K562 (cell line): ENCODE measurements at regions not wholly inside any gene's neighbourhood (a gene's known extent, or its start where the extent isn't known, plus 50 kb on each side); places are given as distances from the start of the nearest gene placed in this dataset.
A peak's percentile ranks its signal among the peaks of the same experiment; 100 is the strongest.

ENCODE experiments used
- ATAC-seq: fragments of 200-7000 bp; cut with Tn5 transposase; 3 replicates; pipeline ENCODE4 v1.9.1; 2020; ENCODE audit warnings: moderate library complexity
- BruUV-seq: library from RNA; stranded (reverse); fragments of 400-500 nt; replicated peaks from 2 replicates; lab custom pipeline; 2021; lab: Mats Ljungman, UMichigan
- CTCF ChIA-PET: fragments of 300-600 bp; formaldehyde crosslinking; extraction: SDS; loops from one replicate; lab custom pipeline; 2021; ENCODE audit warnings: low intra/inter-chr PET ratio; lab: Yijun Ruan, JAX
- POLR2A ChIA-PET: fragments of 300-600, 350-650 bp; sonication (Branson Sonifier 250); formaldehyde crosslinking; extraction: SDS; loops from one replicate; lab custom pipeline; 2021; ENCODE audit warnings: antibody characterized with exemption, inconsistent platforms; lab: Yijun Ruan, JAX
- DNase-seq, 4 experiments: peaks; one replicate each; pipeline versions ENCODE4 v3.0.0 to v3.0.0-alpha.2; 2011 to 2018; ENCODE audit warnings: low spot score in 3 of 4, mixed read lengths in 3 of 4; ENCODE audit errors: extremely low read depth in 1 of 4
- FAIRE-seq: peaks from 2 replicates; lab custom pipeline; 2011; peaks lifted over from hg19 to GRCh38; lab: Jason Lieb, UNC
- H2AFZ ChIP-seq: 2 replicates; pipeline ENCODE4 v1.6.0; 2011; ENCODE audit warnings: low read depth, low read length, control low read depth, inconsistent platforms
- H3K27ac ChIP-seq: fragments of 200-600 bp; 3 replicates; pipeline ENCODE4 v1.8.0; 2011; ENCODE audit warnings: low read depth, mild to moderate bottlenecking, control low read depth, inconsistent platforms, low read length, moderate library complexity, mixed read lengths; ENCODE audit errors: extremely low read depth
- H3K27me3 ChIP-seq, 2 experiments: fragments of 300-600 bp in 1 of 2; 2 replicates in 1 of 2; 3 replicates in 1 of 2; pipeline versions ENCODE4 v1.6.0 to v1.8.0; 2011; ENCODE audit warnings: inconsistent platforms in 2 of 2, low read length in 2 of 2, mild to moderate bottlenecking in 1 of 2, mixed read lengths in 1 of 2, moderate library complexity in 1 of 2; ENCODE audit not compliant: control insufficient read depth in 2 of 2, insufficient read depth in 2 of 2
- H3K36me3 ChIP-seq: fragments of 300-600 bp; 3 replicates; pipeline ENCODE4 v1.8.0; 2011; ENCODE audit warnings: mild to moderate bottlenecking, low read length, inconsistent platforms; ENCODE audit not compliant: control insufficient read depth, insufficient read depth
- H3K4me1 ChIP-seq, 2 experiments: fragments of 200-600 bp in 1 of 2; replicated peaks in 1 of 2; 2 replicates in 1 of 2; 3 replicates in 1 of 2; pipeline versions ENCODE4 v1.5.1 to v1.8.0; 2011; ENCODE audit warnings: inconsistent platforms in 2 of 2, low read length in 2 of 2, mild to moderate bottlenecking in 1 of 2, mixed read lengths in 1 of 2, moderate library complexity in 1 of 2; ENCODE audit not compliant: control insufficient read depth in 2 of 2, insufficient read depth in 2 of 2
- H3K4me2 ChIP-seq: 2 replicates; pipeline ENCODE4 v1.6.1; 2011; ENCODE audit warnings: low read length, control low read depth, inconsistent platforms, mixed read lengths; ENCODE audit not compliant: insufficient read depth
- H3K4me3 ChIP-seq: fragments of 200-600 bp; sonication (generic), shearing (Covaris generic); 2 replicates; pipeline ENCODE4 v1.5.1; 2016; ENCODE audit warnings: control low read depth, inconsistent platforms
- H3K79me2 ChIP-seq: fragments of 200-600 bp; 3 replicates; pipeline ENCODE4 v1.8.0; 2011; ENCODE audit warnings: low read length, inconsistent platforms; ENCODE audit not compliant: control insufficient read depth, insufficient read depth
- H3K9ac ChIP-seq, 2 experiments: 2 replicates each; pipeline versions ENCODE4 v1.6.0 to v1.6.1; 2011; ENCODE audit warnings: low read depth in 2 of 2, low read length in 2 of 2, control low read depth in 1 of 2, inconsistent platforms in 1 of 2, mild to moderate bottlenecking in 1 of 2, mixed read lengths in 1 of 2; ENCODE audit not compliant: insufficient read depth in 1 of 2
- H3K9me1 ChIP-seq: one replicate; pipeline ENCODE4 v1.6.0; 2011; ENCODE audit warnings: inconsistent platforms, mild to moderate bottlenecking, low read length, moderate library complexity; ENCODE audit not compliant: control insufficient read depth, insufficient read depth
- H3K9me3 ChIP-seq: replicated peaks from 2 replicates; pipeline ENCODE4 v1.5.1; 2011; ENCODE audit warnings: low read depth, low read length, inconsistent platforms; ENCODE audit not compliant: control insufficient read depth, insufficient read depth
- H4K20me1 ChIP-seq: replicated peaks from 2 replicates; pipeline ENCODE4 v1.6.1; 2011; ENCODE audit warnings: low read length, inconsistent platforms, mixed read lengths; ENCODE audit not compliant: control insufficient read depth, insufficient read depth
- ATF4 ChIP-seq: fragments of 450-650 bp; formaldehyde crosslinking; IDR thresholded peaks from 2 replicates; pipeline ENCODE4 v1.4.0; 2022; ENCODE audit warnings: mild to moderate bottlenecking, moderate library complexity
- CC2D1A ChIP-seq: fragments of 450-650 bp; IDR thresholded peaks from 2 replicates; pipeline ENCODE4 v1.6.1; 2017; ENCODE audit warnings: mild to moderate bottlenecking
- CEBPB ChIP-seq: fragments of 450-650 bp; IDR thresholded peaks from 2 replicates; pipeline ENCODE4 v1.6.1; 2016; ENCODE audit warnings: missing genetic modification characterization, missing compliant biosample characterization
- CLOCK ChIP-seq: fragments of 250-450 bp; sonication (Bioruptor Pico); IDR thresholded peaks from 2 replicates; pipeline ENCODE4 v1.4.0; 2020; ENCODE audit warnings: mild to moderate bottlenecking, moderate library complexity, borderline replicate concordance
- FUS ChIP-seq: fragments of 200-400 bp; formaldehyde crosslinking; optimal IDR thresholded peaks from 2 replicates; pipeline ENCODE3; 2017; ENCODE audit warnings: low read depth, low read length
- JUND ChIP-seq, 2 experiments: IDR thresholded peaks; 2 replicates in 1 of 2; 3 replicates in 1 of 2; pipeline ENCODE4 v1.6.1; 2011; ENCODE audit warnings: borderline replicate concordance in 2 of 2, low read depth in 2 of 2, low read length in 2 of 2, improper control_type of control experiment in 1 of 2, missing biosample characterization in 1 of 2, missing genetic modification characterization in 1 of 2, missing genetic modification reagents in 1 of 2
- MYNN ChIP-seq, 2 experiments: sonication (generic); formaldehyde crosslinking in 1 of 2; IDR thresholded peaks; 2 replicates each; pipeline versions ENCODE4 v1.5.0 to v1.6.1; 2016 to 2020; ENCODE audit warnings: antibody characterized with exemption in 1 of 2, missing genetic modification reagents in 1 of 2
- NELFE ChIP-seq: IDR thresholded peaks from 2 replicates; pipeline ENCODE4 v1.6.1; 2011; ENCODE audit warnings: mild to moderate bottlenecking; ENCODE audit not compliant: insufficient read depth, insufficient read length
- NFYB ChIP-seq: IDR thresholded peaks from 2 replicates; pipeline ENCODE4 v1.6.1; 2011; ENCODE audit warnings: mild to moderate bottlenecking, moderate library complexity; ENCODE audit not compliant: insufficient read length; ENCODE audit errors: extremely low read depth
- POLR3G ChIP-seq: IDR thresholded peaks from 2 replicates; pipeline ENCODE4 v1.6.1; 2011; ENCODE audit not compliant: insufficient read length, insufficient replicate concordance; ENCODE audit errors: extremely low read depth
- SREBF2 ChIP-seq: sonication (generic); formaldehyde crosslinking; IDR thresholded peaks from 2 replicates; pipeline ENCODE4 v1.4.0; 2020; ENCODE audit warnings: mild to moderate bottlenecking, missing genetic modification reagents
- TSC22D4 ChIP-seq: fragments of 450-650 bp; IDR thresholded peaks from 2 replicates; pipeline ENCODE4 v1.6.1; 2016; ENCODE audit warnings: missing genetic modification characterization, missing biosample characterization, control low read depth
- ZNF24 ChIP-seq: fragments of 450-650 bp; IDR thresholded peaks from 2 replicates; pipeline ENCODE4 v1.6.1; 2016
- ZNF41 ChIP-seq: fragments of 250-450 bp; sonication (Bioruptor Pico); conservative IDR thresholded peaks from 2 replicates; pipeline ENCODE4 v1.4.0; 2020; ENCODE audit warnings: mild to moderate bottlenecking
- ZNF77 ChIP-seq: fragments of 250-450 bp; sonication (Bioruptor Pico); IDR thresholded peaks from 2 replicates; pipeline ENCODE4 v1.5.0; 2020
- WGBS: fragments of 100-300 bp; shearing (Covaris generic); methylation state at CpG from one replicate; pipeline ENCODE4 v1.1.6; 2016; ENCODE audit warnings: low coverage, mixed read lengths; ENCODE audit not compliant: insufficient coverage; ENCODE audit errors: missing lambda C conversion rate; 5-methylcytosine and 5-hydroxymethylcytosine counted together
- in situ Hi-C: fragments of 300-500 bp; cut with MboI; formaldehyde crosslinking; loops from 4 replicates; pipeline ENCODE4 v1.15.0; 2018; ENCODE audit warnings: inconsistent platforms, mixed read lengths
- intact Hi-C: fragments of 100-400 bp; cut with micrococcal nuclease; formaldehyde crosslinking; loops from 2 replicates; pipeline ENCODE4 v1.14.2; 2022

GRCh38 chr13:44199627-44200207 lies 173.9 kb upstream of the SERP2 start:
- in situ Hi-C loops, result loop anchor here (25.0 kb wide), 1 partner anchor 287 kb away; no protein-coding TSS in a partner anchor
- 0% methylated on average over 1 of the region's 2 CpGs for WGBS

GRCh38 chr13:44206434-44206833 lies 167.2 kb upstream of the SERP2 start:
- Histone ChIP-seq H3K4me1 (no peaks in the 10 kb centered on the region), H3K27ac (no peak overlapping the region), H3K4me3 (no peak overlapping the region), H4K20me1 (no peaks in the 10 kb centered on the region), H2AFZ (no peak overlapping the region), H3K9ac (no peak overlapping the region), H3K36me3 (no peaks in the 10 kb centered on the region), H3K9me3 (no peaks in the 10 kb centered on the region), H3K27me3 (peaks cover 0 to 12% of the 10 kb centered on the region in 2 experiments; a peak in 1 of 5 replicates), H3K79me2 (no peaks in the 10 kb centered on the region), H3K9me1 (no peaks in the 10 kb centered on the region), H3K4me2 (no peak overlapping the region)
- POLR2A ChIA-PET, result no interaction called here
- CTCF ChIA-PET, result no interaction called here
- no peak for FAIRE-seq
- intact Hi-C loops (no loop called here), in situ Hi-C loops (no loop called here)
- WGBS, result 0% methylated on average over 3 of the region's 3 CpGs
- no peak for ATAC-seq
- BruUV-seq, result no TSS peak
- DNase-seq, result no peak
- TF ChIP-seq NFYB (no peak), JUND (IDR thresholded peaks at IDR 0.05; ENCODE audit: borderline replicate concordance, low read depth, low read length) (no peak), JUND (tag; IDR thresholded peaks at IDR 0.05; ENCODE audit: borderline replicate concordance, low read depth, low read length) (no peak), FUS (no peak), CLOCK (no peak), MYNN (IDR thresholded peaks at IDR 0.05) (no peak), MYNN (CRISPR knock-in tag; IDR thresholded peaks at IDR 0.05) (no peak), POLR3G (no peak), ZNF24 (no peak), SREBF2 (CRISPR knock-in tag) (no peak), CC2D1A (no peak), NELFE (no peak), ATF4 (no peak)

More at GRCh38 chr13:44199627-44200207, 173.9 kb upstream of the SERP2 start:
- H3K79me2 ChIP-seq, result no peaks in the 10 kb centered on the region
- POLR2A ChIA-PET, result no interaction called here
- DNase-seq (no peak), FAIRE-seq (no peak), ATAC-seq (no peak)
- intact Hi-C loops, result no loop called here
- no peaks in the 10 kb centered on the region for H3K9me1 ChIP-seq
- H3K9me3 ChIP-seq, result no peaks in the 10 kb centered on the region
- H2AFZ ChIP-seq, result no peak overlapping the region
- no peak overlapping the region for H3K9ac ChIP-seq
- H4K20me1 ChIP-seq, result no peaks in the 10 kb centered on the region
- H3K27me3 ChIP-seq, result peaks cover 0 to 4% of the 10 kb centered on the region in 2 experiments; a peak in 1 of 5 replicates
- CTCF ChIA-PET, result no interaction called here
- H3K27ac ChIP-seq, result no peak overlapping the region
- no TSS peak for BruUV-seq
- no peaks in the 10 kb centered on the region for H3K36me3 ChIP-seq
- H3K4me3 ChIP-seq, result no peak overlapping the region
- TF ChIP-seq ZNF77 (CRISPR knock-in tag), result no peak
- TF ChIP-seq CEBPB (tag), result peak; percentile 46
- no peak for TF ChIP-seq TSC22D4
- TF ChIP-seq ZNF41, result no peak
- no peaks in the 10 kb centered on the region for H3K4me1 ChIP-seq
- no peak overlapping the region for H3K4me2 ChIP-seq
